GM10266 (cell line): ENCODE measurements at regions not wholly inside any gene's neighbourhood (a gene's known extent, or its start where the extent isn't known, plus 50 kb on each side); places are given as distances from the start of the nearest gene placed in this dataset.

Source experiments
- DNase-seq: peaks from one replicate; pipeline ENCODE4 v3.0.0; 2012; ENCODE audit errors: extremely low spot score
- CTCF ChIP-seq: IDR thresholded peaks from 2 replicates; pipeline ENCODE4 v1.5.1; 2012; ENCODE audit warnings: mild to moderate bottlenecking, low read depth; ENCODE audit not compliant: control insufficient read depth, insufficient read depth; ENCODE audit errors: missing control alignments

- no peak for DNase-seq
- no peak for TF ChIP-seq CTCF
Observed at GRCh38 chr5:111865356-111865755, 108.4 kb upstream of the NREP start.

- TF ChIP-seq CTCF: no peak
Observed at GRCh38 chr5:111863801-111864200, 106.8 kb upstream of the NREP start.

GRCh38 chr5:111859533-111860270 lies 102.7 kb upstream of the NREP start:
- no peak for TF ChIP-seq CTCF
- DNase-seq: no peak

More at GRCh38 chr5:111863801-111864200, 106.8 kb upstream of the NREP start:
- no peak for DNase-seq

GRCh38 chr5:111859031-111859430 lies 102.0 kb upstream of the NREP start:
- TF ChIP-seq CTCF: no peak
- no peak for DNase-seq

- no peak for TF ChIP-seq CTCF
- no peak for DNase-seq
Observed at GRCh38 chr5:111857623-111858022, 100.6 kb upstream of the NREP start.

- TF ChIP-seq CTCF: no peak
- DNase-seq: no peak
Observed at GRCh38 chr5:111856876-111857466, 100.0 kb upstream of the NREP start.

- no peak for TF ChIP-seq CTCF
- no peak for DNase-seq
Observed at GRCh38 chr5:111855356-111855755, 98.4 kb upstream of the NREP start.
